ENCODE measurements at regions not wholly inside any gene's neighbourhood (a gene's known extent, or its start where the extent isn't known, plus 50 kb on each side); places are given as distances from the start of the nearest gene placed in this dataset.

GRCh38 chr15:56868170-56868569 is 50.3 kb upstream of the TCF12 start:
- no peak for DNase-seq

GRCh38 chr15:56866803-56867202 is 51.6 kb upstream of the TCF12 start:
- DNase-seq, result no peak

- no peak for DNase-seq
Measured at GRCh38 chr15:56857828-56858227, 60.6 kb upstream of the TCF12 start.

- DNase-seq, result no peak
Measured at GRCh38 chr15:56856934-56857333, 61.5 kb upstream of the TCF12 start.

GRCh38 chr15:56844892-56845291 is 73.6 kb upstream of the TCF12 start:
- DNase-seq, result no peak

- DNase-seq, result no peak
Measured at GRCh38 chr15:56844471-56844870, 74.0 kb upstream of the TCF12 start.

GRCh38 chr15:56839641-56840040 is 78.8 kb upstream of the TCF12 start:
- DNase-seq, result no peak

- no peak for DNase-seq
Measured at GRCh38 chr15:56839099-56839498, 79.3 kb upstream of the TCF12 start.

GRCh38 chr15:56838085-56838484 is 80.4 kb upstream of the TCF12 start:
- DNase-seq, result no peak

GRCh38 chr15:56837273-56837672 is 81.2 kb upstream of the TCF12 start:
- no peak for DNase-seq

GRCh38 chr15:56835718-56836171 is 82.7 kb upstream of the TCF12 start:
- no peak for DNase-seq

- no peak for DNase-seq
Measured at GRCh38 chr15:56832125-56832524, 86.3 kb upstream of the TCF12 start.

GRCh38 chr15:56831467-56832005 is 86.9 kb upstream of the TCF12 start:
- DNase-seq, result no peak

GRCh38 chr15:56824175-56824574 is 90.9 kb upstream of the ZNF280D start:
- DNase-seq, result no peak

GRCh38 chr15:56821721-56822425 is 88.6 kb upstream of the ZNF280D start:
- DNase-seq, result peak; percentile 52

- no peak for DNase-seq
Measured at GRCh38 chr15:56820333-56820732, 87.0 kb upstream of the ZNF280D start.

GRCh38 chr15:56817321-56818080 is 84.2 kb upstream of the ZNF280D start:
- no peak for DNase-seq

GRCh38 chr15:56816781-56817180 is 83.5 kb upstream of the ZNF280D start:
- DNase-seq, result no peak

- no peak for DNase-seq
Measured at GRCh38 chr15:56815247-56815646, 81.9 kb upstream of the ZNF280D start.

GRCh38 chr15:56814429-56814828 is 81.1 kb upstream of the ZNF280D start:
- DNase-seq, result no peak

GRCh38 chr15:56813995-56814394 is 80.7 kb upstream of the ZNF280D start:
- no peak for DNase-seq

- DNase-seq, result no peak
Measured at GRCh38 chr15:56812961-56813360, 79.7 kb upstream of the ZNF280D start.

GRCh38 chr15:56812221-56812620 is 78.9 kb upstream of the ZNF280D start:
- DNase-seq, result no peak

GRCh38 chr15:56811586-56811985 is 78.3 kb upstream of the ZNF280D start:
- no peak for DNase-seq
